Fibroblast of peridontal ligament (primary cell): ENCODE measurements at regions not wholly inside any gene's neighbourhood (a gene's known extent, or its start where the extent isn't known, plus 50 kb on each side); places are given as distances from the start of the nearest gene placed in this dataset.
"Not testable (repeated sequence)": the region's sequence is repeated elsewhere in the genome, so short reads cannot be mapped to it uniquely, and the experiment has no call there.

Source experiments
- DNase-seq: peaks from one replicate; pipeline ENCODE4 v3.0.0-alpha.2; 2010; ENCODE audit errors: extremely low read depth

GRCh38 chr5:52605317-52606313 is 182.1 kb upstream of the ITGA1 start:
- peak; percentile 1 for DNase-seq

GRCh38 chr5:52607227-52607824 is 180.4 kb upstream of the ITGA1 start:
- DNase-seq: no peak

- DNase-seq: no peak
Observed at GRCh38 chr5:52620315-52620714, 167.4 kb upstream of the ITGA1 start.

GRCh38 chr5:52623291-52623690 is 164.4 kb upstream of the ITGA1 start:
- DNase-seq: no peak

GRCh38 chr5:52624291-52624690 is 163.4 kb upstream of the ITGA1 start:
- DNase-seq: no peak

- no peak for DNase-seq
Observed at GRCh38 chr5:52626312-52626711, 161.4 kb upstream of the ITGA1 start.

- no peak for DNase-seq
Observed at GRCh38 chr5:52627740-52628139, 160.0 kb upstream of the ITGA1 start.

GRCh38 chr5:52632281-52632680 is 155.4 kb upstream of the ITGA1 start:
- no peak for DNase-seq

- not testable (repeated sequence) for DNase-seq
Observed at GRCh38 chr5:52634171-52634570, 153.5 kb upstream of the ITGA1 start.

GRCh38 chr5:52638732-52639131 is 149.0 kb upstream of the ITGA1 start:
- DNase-seq: no peak

- DNase-seq: no peak
Observed at GRCh38 chr5:52648726-52649125, 139.0 kb upstream of the ITGA1 start.

GRCh38 chr5:52655163-52655562 is 132.6 kb upstream of the ITGA1 start:
- DNase-seq: no peak

- DNase-seq: no peak
Observed at GRCh38 chr5:52656569-52657246, 131.0 kb upstream of the ITGA1 start.

GRCh38 chr5:52657247-52657645 is 130.5 kb upstream of the ITGA1 start:
- DNase-seq: peak; percentile 77

GRCh38 chr5:52658246-52658645 is 129.5 kb upstream of the ITGA1 start:
- DNase-seq: no peak

- no peak for DNase-seq
Observed at GRCh38 chr5:52660621-52661020, 127.1 kb upstream of the ITGA1 start.

- DNase-seq: no peak
Observed at GRCh38 chr5:52661903-52662595, 125.7 kb upstream of the ITGA1 start.

GRCh38 chr5:52665559-52665958 is 122.2 kb upstream of the ITGA1 start:
- DNase-seq: peak; percentile 47

GRCh38 chr5:52668139-52668538 is 119.6 kb upstream of the ITGA1 start:
- DNase-seq: no peak

- no peak for DNase-seq
Observed at GRCh38 chr5:52668544-52669185, 119.1 kb upstream of the ITGA1 start.

- no peak for DNase-seq
Observed at GRCh38 chr5:52672459-52672858, 115.3 kb upstream of the ITGA1 start.
